HG03432 (cell line): ENCODE measurements at regions not wholly inside any gene's neighbourhood (a gene's known extent, or its start where the extent isn't known, plus 50 kb on each side); places are given as distances from the start of the nearest gene placed in this dataset.
"Not testable (repeated sequence)": the region's sequence is repeated elsewhere in the genome, so short reads cannot be mapped to it uniquely, and the experiment has no call there.

Source experiments
- ATAC-seq: cut with Tn5 transposase; IDR thresholded peaks from one replicate; pipeline ENCODE4 v1.9.1; 2021; ENCODE audit warnings: mild to moderate bottlenecking, moderate library complexity; ENCODE audit not compliant: unreplicated experiment

GRCh38 chr10:78597796-78598555 lies 470.8 kb upstream of the ZMIZ1 start:
- ATAC-seq: no peak

GRCh38 chr10:78599122-78599853 lies 469.5 kb upstream of the ZMIZ1 start:
- no peak for ATAC-seq

GRCh38 chr10:78600121-78600665 lies 468.6 kb upstream of the ZMIZ1 start:
- ATAC-seq: no peak

GRCh38 chr10:78600740-78601139 lies 468.0 kb upstream of the ZMIZ1 start:
- no peak for ATAC-seq

- ATAC-seq: no peak
Measured at GRCh38 chr10:78602201-78602932, 466.4 kb upstream of the ZMIZ1 start.

GRCh38 chr10:78604286-78604685 lies 464.5 kb upstream of the ZMIZ1 start:
- ATAC-seq: no peak

- no peak for ATAC-seq
Measured at GRCh38 chr10:78604721-78605120, 464.0 kb upstream of the ZMIZ1 start.

GRCh38 chr10:78605800-78606350 lies 462.9 kb upstream of the ZMIZ1 start:
- no peak for ATAC-seq

- ATAC-seq: not testable (repeated sequence)
Measured at GRCh38 chr10:78606766-78607165, 462.0 kb upstream of the ZMIZ1 start.

- ATAC-seq: no peak
Measured at GRCh38 chr10:78609976-78610375, 458.8 kb upstream of the ZMIZ1 start.

GRCh38 chr10:78613132-78613531 lies 455.6 kb upstream of the ZMIZ1 start:
- no peak for ATAC-seq

GRCh38 chr10:78614267-78614666 lies 454.5 kb upstream of the ZMIZ1 start:
- no peak for ATAC-seq

GRCh38 chr10:78614744-78615143 lies 454.0 kb upstream of the ZMIZ1 start:
- no peak for ATAC-seq

GRCh38 chr10:78616125-78616695 lies 452.6 kb upstream of the ZMIZ1 start:
- no peak for ATAC-seq

- ATAC-seq: no peak
Measured at GRCh38 chr10:78617115-78617514, 451.7 kb upstream of the ZMIZ1 start.

- no peak for ATAC-seq
Measured at GRCh38 chr10:78617631-78618030, 451.1 kb upstream of the ZMIZ1 start.

- ATAC-seq: no peak
Measured at GRCh38 chr10:78618050-78618449, 450.7 kb upstream of the ZMIZ1 start.

- no peak for ATAC-seq
Measured at GRCh38 chr10:78619115-78619851, 449.5 kb upstream of the ZMIZ1 start.

GRCh38 chr10:78619896-78620295 lies 448.9 kb upstream of the ZMIZ1 start:
- ATAC-seq: no peak
